SK-N-MC (cell line): ENCODE measurements at regions not wholly inside any gene's neighbourhood (a gene's known extent, or its start where the extent isn't known, plus 50 kb on each side); places are given as distances from the start of the nearest gene placed in this dataset.

Experiments used
- EZH2 ChIP-seq: fragments of 200-600 bp; sonication (generic); IDR thresholded peaks from one replicate; pipeline ENCODE4 v1.6.1; 2017; ENCODE audit warnings: antibody characterized with exemption
- POLR2AphosphoS5 ChIP-seq: IDR thresholded peaks from 2 replicates; pipeline ENCODE4 v1.6.1; 2012; ENCODE audit warnings: mild to moderate bottlenecking, low read depth, low read length, borderline replicate concordance

DNA sequence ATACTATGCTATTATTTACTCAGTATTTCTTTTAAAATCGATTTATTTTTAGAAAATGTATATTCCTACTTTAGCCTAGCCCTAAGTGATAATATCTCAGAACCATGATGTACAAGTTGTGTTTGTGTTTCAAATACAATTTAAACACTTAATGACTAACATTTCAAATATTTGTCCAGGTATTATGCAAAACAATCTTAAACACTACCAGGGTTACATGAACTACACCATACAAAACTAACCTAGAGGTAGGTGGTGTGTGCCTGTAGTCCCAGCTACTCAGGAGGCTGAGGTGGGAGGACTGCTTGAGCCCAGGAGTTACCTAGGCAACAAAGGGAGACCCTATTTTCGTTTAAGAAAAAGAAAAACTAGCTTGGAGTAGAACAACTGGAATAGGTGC lies 83.0 kb upstream of the TMEM33 start:
- TF ChIP-seq EZH2: no peak
- TF ChIP-seq POLR2AphosphoS5: no peak
